ENCODE measurements at regions not wholly inside any gene's neighbourhood (a gene's known extent, or its start where the extent isn't known, plus 50 kb on each side); places are given as distances from the start of the nearest gene placed in this dataset.
A peak's percentile ranks its signal among the peaks of the same experiment; 100 is the strongest.
"Not testable (repeated sequence)": the region's sequence is repeated elsewhere in the genome, so short reads cannot be mapped to it uniquely, and the experiment has no call there.

- no peak for DNase-seq (ENCODE audit: low spot score)
- no peak for ATAC-seq
These were observed 77.4 kb upstream of the MEGF10 start for GRCh38 chr5:127213231-127213630.

- no peak for ATAC-seq
These were observed 74.5 kb upstream of the MEGF10 start for GRCh38 chr5:127216143-127216542.

GRCh38 chr5:127216898-127217675, 73.5 kb upstream of the MEGF10 start:
- ATAC-seq (no peak), DNase-seq (ENCODE audit: low spot score) (no peak)

More at GRCh38 chr5:127216143-127216542, 74.5 kb upstream of the MEGF10 start:
- DNase-seq (ENCODE audit: low spot score) = no peak

- not testable (repeated sequence) for ATAC-seq; DNase-seq (ENCODE audit: low spot score)
These were observed 68.7 kb upstream of the MEGF10 start for GRCh38 chr5:127221936-127222335.

- not testable (repeated sequence) for DNase-seq (ENCODE audit: low spot score); ATAC-seq
These were observed 67.9 kb upstream of the MEGF10 start for GRCh38 chr5:127222571-127223156.

GRCh38 chr5:127223256-127223974, 67.2 kb upstream of the MEGF10 start:
- DNase-seq (ENCODE audit: low spot score) = no peak
- ATAC-seq = no peak

- DNase-seq (ENCODE audit: low spot score) (no peak), ATAC-seq (no peak)
These were observed 62.7 kb upstream of the MEGF10 start for GRCh38 chr5:127227881-127228280.

- DNase-seq (ENCODE audit: low spot score) (no peak), ATAC-seq (peak; percentile 40)
These were observed 61.9 kb upstream of the MEGF10 start for GRCh38 chr5:127228540-127229184.

- DNase-seq (ENCODE audit: low spot score) (peak; percentile 51), ATAC-seq (peak; percentile 87)
These were observed 61.3 kb upstream of the MEGF10 start for GRCh38 chr5:127229185-127229889.

GRCh38 chr5:127231118-127231517, 59.5 kb upstream of the MEGF10 start:
- DNase-seq (ENCODE audit: low spot score) = no peak

GRCh38 chr5:127233590-127233989, 57.0 kb upstream of the MEGF10 start:
- DNase-seq (ENCODE audit: low spot score) (no peak), ATAC-seq (no peak)

More at GRCh38 chr5:127231118-127231517, 59.5 kb upstream of the MEGF10 start:
- no peak for ATAC-seq

GRCh38 chr5:127235136-127235535, 55.5 kb upstream of the MEGF10 start:
- no peak for DNase-seq (ENCODE audit: low spot score)
- ATAC-seq = no peak

GRCh38 chr5:127236254-127236653, 54.3 kb upstream of the MEGF10 start:
- ATAC-seq = no peak
- DNase-seq (ENCODE audit: low spot score) = no peak
